Kidney (tissue), 13 donors: ENCODE measurements at regions not wholly inside any gene's neighbourhood (a gene's known extent, or its start where the extent isn't known, plus 50 kb on each side); places are given as distances from the start of the nearest gene placed in this dataset.

ENCODE experiments used
- DNase-seq, 5 donors: peaks; one replicate each; pipeline ENCODE4 v3.0.0-alpha.2; 2013 to 2020
- FAIRE-seq: peaks from 2 replicates; lab custom pipeline; 2012; peaks lifted over from hg19 to GRCh38; lab: Jason Lieb, UNC
- H3K27ac ChIP-seq, 2 donors: one replicate each; pipeline ENCODE4 v1.7.0; 2013; ENCODE audit warnings: low read depth in 2 of 2, low read length in 2 of 2, inconsistent platforms in 1 of 2
- H3K27me3 ChIP-seq: one replicate; pipeline ENCODE4 v1.7.1; 2013; ENCODE audit warnings: low read length, inconsistent platforms; ENCODE audit not compliant: control insufficient read depth, insufficient read depth
- H3K36me3 ChIP-seq, 3 donors: one replicate each; pipeline versions ENCODE4 v1.7.0 to v1.7.1; 2013; ENCODE audit warnings: low read length in 3 of 3, control low read depth in 1 of 3, inconsistent platforms in 1 of 3; ENCODE audit not compliant: insufficient read depth in 3 of 3, control insufficient read depth in 2 of 3
- H3K4me1 ChIP-seq, 3 donors: one replicate each; pipeline versions ENCODE4 v1.7.0 to v1.7.1; 2013; ENCODE audit warnings: low read length in 3 of 3, inconsistent platforms in 1 of 3, low read depth in 1 of 3; ENCODE audit not compliant: control insufficient read depth in 2 of 3, insufficient read depth in 2 of 3
- H3K4me3 ChIP-seq, 3 donors: one replicate each; pipeline versions ENCODE4 v1.7.0 to v1.8.1; 2013; ENCODE audit warnings: low read length in 3 of 3, control low read depth in 1 of 3, inconsistent platforms in 1 of 3
- H3K9ac ChIP-seq, 3 donors: one replicate each; pipeline versions ENCODE4 v1.7.0 to v1.7.1; 2013; ENCODE audit warnings: low read length in 3 of 3, control low read depth in 1 of 3, inconsistent platforms in 1 of 3
- H3K9me3 ChIP-seq, 3 donors: one replicate each; pipeline versions ENCODE4 v1.7.0 to v1.7.1; 2013; ENCODE audit warnings: low read length in 3 of 3, control low read depth in 1 of 3, inconsistent platforms in 1 of 3; ENCODE audit not compliant: control insufficient read depth in 2 of 3, insufficient read depth in 1 of 3
- intact Hi-C: fragments of 100-400 bp; cut with DNase I; formaldehyde crosslinking; loops from one replicate; pipeline ENCODE4 v1.11.1; 2022
- TF ChIP-seq, protein P1 (sequence below): IDR thresholded peaks from 3 replicates; pipeline ENCODE4 v1.5.1; 2012; ENCODE audit warnings: mild to moderate bottlenecking, moderate library complexity, borderline replicate concordance; ENCODE audit not compliant: insufficient read depth; ENCODE audit errors: extremely low read depth
- donor health status: control.
- donor health status: control.
- donor health status: control.
- donor health status: control.
- donor health status: control.
- donor health status: DM: yes; HTN: yes; CAD: no.
- donor health status: Normal renal cell carcinoma (clear cell type).

DNA sequence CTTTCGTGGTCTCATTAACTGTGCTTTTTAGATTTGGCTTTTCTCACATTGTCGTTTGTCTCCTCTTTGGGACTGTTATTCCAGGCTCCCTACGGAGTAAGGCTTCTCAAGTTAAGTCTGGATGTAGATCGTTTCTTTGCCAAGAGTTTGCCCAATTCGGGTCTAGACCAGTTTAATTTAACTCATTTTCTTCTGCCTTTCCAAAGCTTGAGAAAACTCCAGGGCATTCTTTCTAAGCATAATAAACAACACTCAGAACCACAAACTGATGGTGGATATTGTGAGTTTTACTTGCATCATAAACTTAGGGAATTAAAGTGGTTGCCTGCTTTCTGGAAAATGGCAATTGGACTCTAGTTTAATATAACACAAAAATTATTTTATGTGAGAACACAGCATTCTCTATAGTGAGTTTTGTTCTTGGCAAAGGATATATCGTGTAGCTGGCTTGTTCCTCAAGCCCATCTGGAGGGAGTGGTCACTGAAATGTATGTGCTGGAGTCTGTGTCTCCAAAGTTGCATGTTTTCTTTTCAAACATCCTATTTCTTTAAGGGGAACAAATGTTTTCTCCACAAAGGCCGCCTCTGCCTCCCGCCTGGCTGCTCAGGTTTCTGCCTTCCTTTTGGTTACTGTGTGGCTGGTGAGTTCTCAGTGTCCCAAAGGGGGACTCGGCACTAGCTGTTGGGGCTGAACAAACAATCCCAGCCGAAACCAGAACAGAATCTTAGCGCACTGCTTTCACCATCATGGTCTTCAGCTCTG lies 211.3 kb upstream of the FBN2 start:
- peak in 2 of 5 donors; percentile 6 to 14 for DNase-seq

DNA sequence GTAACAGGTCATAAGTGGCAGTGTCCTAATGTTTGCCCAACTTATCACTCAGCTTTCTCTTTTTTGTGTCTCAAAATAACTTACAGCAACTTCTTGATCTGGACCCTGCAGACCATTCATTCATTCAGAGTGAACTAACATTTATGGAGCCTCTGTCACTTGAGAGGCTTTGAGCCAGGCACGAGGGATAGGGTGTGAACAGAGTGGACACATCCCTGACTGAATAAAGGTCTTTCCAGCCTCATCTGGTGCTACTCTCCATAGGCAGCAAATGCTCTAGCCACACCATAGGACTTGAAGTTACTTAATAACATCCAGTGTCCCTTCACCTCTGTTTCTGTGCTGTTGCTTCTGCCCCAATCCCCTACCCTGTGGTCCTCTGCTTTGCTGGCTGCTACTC lies 212.1 kb upstream of the FBN2 start:
- no peaks in the 10 kb centered on the region for H3K9me3 ChIP-seq
- no peak for FAIRE-seq
- H3K4me1 ChIP-seq: no peaks in the 10 kb centered on the region
- intact Hi-C loops: no loop called here
- TF ChIP-seq, protein P1, sequence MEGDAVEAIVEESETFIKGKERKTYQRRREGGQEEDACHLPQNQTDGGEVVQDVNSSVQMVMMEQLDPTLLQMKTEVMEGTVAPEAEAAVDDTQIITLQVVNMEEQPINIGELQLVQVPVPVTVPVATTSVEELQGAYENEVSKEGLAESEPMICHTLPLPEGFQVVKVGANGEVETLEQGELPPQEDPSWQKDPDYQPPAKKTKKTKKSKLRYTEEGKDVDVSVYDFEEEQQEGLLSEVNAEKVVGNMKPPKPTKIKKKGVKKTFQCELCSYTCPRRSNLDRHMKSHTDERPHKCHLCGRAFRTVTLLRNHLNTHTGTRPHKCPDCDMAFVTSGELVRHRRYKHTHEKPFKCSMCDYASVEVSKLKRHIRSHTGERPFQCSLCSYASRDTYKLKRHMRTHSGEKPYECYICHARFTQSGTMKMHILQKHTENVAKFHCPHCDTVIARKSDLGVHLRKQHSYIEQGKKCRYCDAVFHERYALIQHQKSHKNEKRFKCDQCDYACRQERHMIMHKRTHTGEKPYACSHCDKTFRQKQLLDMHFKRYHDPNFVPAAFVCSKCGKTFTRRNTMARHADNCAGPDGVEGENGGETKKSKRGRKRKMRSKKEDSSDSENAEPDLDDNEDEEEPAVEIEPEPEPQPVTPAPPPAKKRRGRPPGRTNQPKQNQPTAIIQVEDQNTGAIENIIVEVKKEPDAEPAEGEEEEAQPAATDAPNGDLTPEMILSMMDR: no peak
- no peaks in the 10 kb centered on the region for H3K36me3 ChIP-seq
- H3K9ac ChIP-seq: no peak overlapping the region
- DNase-seq: no peak
- H3K27ac ChIP-seq: no peak overlapping the region
- no peaks in the 10 kb centered on the region for H3K27me3 ChIP-seq
- H3K4me3 ChIP-seq: no peak overlapping the region

More for the DNA sequence above, 211.3 kb upstream of the FBN2 start:
- no peaks in the 10 kb centered on the region for H3K36me3 ChIP-seq
- H3K9ac ChIP-seq: no peak overlapping the region
- no peaks in the 10 kb centered on the region for H3K27me3 ChIP-seq
- H3K27ac ChIP-seq: no peak overlapping the region
- no peaks in the 10 kb centered on the region for H3K4me1 ChIP-seq
- intact Hi-C loops: no loop called here
- no peak for FAIRE-seq
- TF ChIP-seq, protein P1: no peak
- H3K4me3 ChIP-seq: no peak overlapping the region
- H3K9me3 ChIP-seq: no peaks in the 10 kb centered on the region

- intact Hi-C loops: no loop called here
- TF ChIP-seq, protein P1: no peak
- DNase-seq (peak in 1 of 5 donors; percentile 11), FAIRE-seq (no peak)
- H3K36me3 ChIP-seq: no peaks in the 10 kb centered on the region
- H3K4me1 ChIP-seq: no peaks in the 10 kb centered on the region
- H3K4me3 ChIP-seq: no peak overlapping the region
- no peaks in the 10 kb centered on the region for H3K27me3 ChIP-seq
- no peak overlapping the region for H3K9ac ChIP-seq
- no peaks in the 10 kb centered on the region for H3K9me3 ChIP-seq
- H3K27ac ChIP-seq: no peak overlapping the region
Measured at GRCh38 chr5:128757196-128757959, 207.9 kb upstream of the SLC27A6 start.
